Endothelial cell of umbilical vein (primary cell): ENCODE measurements at regions not wholly inside any gene's neighbourhood (a gene's known extent, or its start where the extent isn't known, plus 50 kb on each side); places are given as distances from the start of the nearest gene placed in this dataset.

ENCODE experiments used
- BruUV-seq: library from RNA; stranded (reverse); fragments of 400-500 nt; replicated peaks from 2 replicates; lab custom pipeline; 2021; lab: Mats Ljungman, UMichigan
- CTCF ChIA-PET: fragments of 300-600, 350-600 bp; sonication (Branson Sonifier 250); formaldehyde crosslinking; loops from one replicate; lab custom pipeline; 2021; ENCODE audit warnings: antibody characterized with exemption, inconsistent platforms; lab: Charles Lee
- POLR2A ChIA-PET: fragments of 300-600, 350-600 bp; sonication (Branson Sonifier 250); formaldehyde crosslinking; loops from one replicate; lab custom pipeline; 2021; ENCODE audit warnings: antibody characterized with exemption, inconsistent platforms; lab: Charles Lee
- DNase-seq: peaks from one replicate; pipeline ENCODE4 v3.0.0-alpha.2; 2011; ENCODE audit warnings: low read depth, low spot score
- FAIRE-seq: peaks from 2 replicates; lab custom pipeline; 2011; peaks lifted over from hg19 to GRCh38; lab: Jason Lieb, UNC
- H2AFZ ChIP-seq: 2 replicates; pipeline ENCODE4 v1.6.0; 2012; ENCODE audit warnings: low read depth, low read length, control low read depth, inconsistent platforms
- H3K27ac ChIP-seq: 2 replicates; pipeline ENCODE4 v1.5.1; 2011; ENCODE audit warnings: low read depth, mild to moderate bottlenecking, control low read depth, low read length, moderate library complexity; ENCODE audit not compliant: insufficient read depth
- H3K27me3 ChIP-seq, 2 experiments: 2 replicates each; pipeline versions ENCODE4 v1.6.0 to v1.6.1; 2011; ENCODE audit warnings: low read length in 2 of 2, mixed read lengths in 1 of 2; ENCODE audit not compliant: control insufficient read depth in 2 of 2, insufficient read depth in 2 of 2
- H3K36me3 ChIP-seq, 2 experiments: 2 replicates in 1 of 2; 3 replicates in 1 of 2; pipeline ENCODE4 v1.5.1; 2011; ENCODE audit warnings: low read length in 2 of 2, mild to moderate bottlenecking in 1 of 2, moderate library complexity in 1 of 2; ENCODE audit not compliant: control insufficient read depth in 2 of 2, insufficient read depth in 2 of 2; ENCODE audit errors: extremely low read depth in 1 of 2
- H3K4me1 ChIP-seq: 3 replicates; pipeline ENCODE4 v1.5.1; 2011; ENCODE audit warnings: mild to moderate bottlenecking, low read length; ENCODE audit not compliant: control insufficient read depth, insufficient read depth; ENCODE audit errors: extremely low read depth
- H3K4me2 ChIP-seq: 2 replicates; pipeline ENCODE4 v1.6.1; 2011; ENCODE audit warnings: low read length, control low read depth, mixed read lengths; ENCODE audit not compliant: insufficient read depth
- H3K4me3 ChIP-seq, 3 experiments: fragments of 200-600 bp in 1 of 3; sonication (generic), shearing (Covaris generic) in 1 of 3; replicated peaks in 1 of 3; 2 replicates each; pipeline ENCODE4 v1.5.1; 2011 to 2016; ENCODE audit warnings: control low read depth in 3 of 3, low read length in 3 of 3, mild to moderate bottlenecking in 2 of 3, inconsistent platforms in 1 of 3, low read depth in 1 of 3, moderate library complexity in 1 of 3; ENCODE audit not compliant: insufficient read depth in 1 of 3
- H3K79me2 ChIP-seq: 2 replicates; pipeline ENCODE4 v1.6.0; 2012; ENCODE audit warnings: low read length, inconsistent platforms; ENCODE audit not compliant: control insufficient read depth, insufficient read depth
- H3K9ac ChIP-seq: replicated peaks from 2 replicates; pipeline ENCODE3; 2011; ENCODE audit warnings: low read length, control low read depth; ENCODE audit not compliant: insufficient read depth; ENCODE audit errors: extremely low read depth
- H3K9me1 ChIP-seq: replicated peaks from 3 replicates; pipeline ENCODE4 v1.6.0; 2011; ENCODE audit warnings: mild to moderate bottlenecking, low read length; ENCODE audit not compliant: control insufficient read depth, insufficient read depth; ENCODE audit errors: extremely low read depth
- H3K9me3 ChIP-seq: replicated peaks from 2 replicates; pipeline ENCODE4 v1.5.1; 2012; ENCODE audit warnings: low read length, inconsistent platforms; ENCODE audit not compliant: control insufficient read depth, insufficient read depth
- H4K20me1 ChIP-seq: replicated peaks from 2 replicates; pipeline ENCODE3; 2011; ENCODE audit warnings: mild to moderate bottlenecking, low read length; ENCODE audit not compliant: control insufficient read depth, insufficient read depth; ENCODE audit errors: extremely low read depth
- CTCF ChIP-seq, 2 donors: IDR thresholded peaks; 1 replicate in 1 of 2; 2 replicates in 1 of 2; pipeline ENCODE4 v1.5.1; 2011; ENCODE audit warnings: low read length in 2 of 2, mild to moderate bottlenecking in 2 of 2, moderate library complexity in 2 of 2, control low read depth in 1 of 2, inconsistent platforms in 1 of 2, low read depth in 1 of 2; ENCODE audit not compliant: insufficient read depth in 1 of 2; ENCODE audit errors: extremely low read depth in 1 of 2
- EZH2 ChIP-seq: IDR thresholded peaks from 2 replicates; pipeline ENCODE4 v1.6.1; 2012; ENCODE audit warnings: borderline replicate concordance, low read depth, mild to moderate bottlenecking, moderate library complexity, low read length, inconsistent platforms; ENCODE audit not compliant: severe bottlenecking
- JUN ChIP-seq: IDR thresholded peaks from 2 replicates; pipeline ENCODE4 v1.6.1; 2011; ENCODE audit warnings: borderline replicate concordance, low read depth; ENCODE audit not compliant: insufficient read length, insufficient read depth
- MAX ChIP-seq: IDR thresholded peaks from 2 replicates; pipeline ENCODE4 v1.6.1; 2011; ENCODE audit not compliant: insufficient read depth, insufficient read length
- MYC ChIP-seq: IDR thresholded peaks from one replicate; pipeline ENCODE4 v1.6.1; 2011; ENCODE audit warnings: mild to moderate bottlenecking, low read depth, low read length
- POLR2AphosphoS5 ChIP-seq: IDR thresholded peaks from 2 replicates; pipeline ENCODE4 v1.6.1; 2012; ENCODE audit warnings: low read depth, mild to moderate bottlenecking, control low read depth, low read length, moderate library complexity; ENCODE audit not compliant: insufficient read depth
- dilution Hi-C: fragments of 300-500 bp; cut with MboI; formaldehyde crosslinking; loops from one replicate; pipeline ENCODE4 v1.15.0; 2019; ENCODE audit warnings: low sequenced_read_pairs; ENCODE audit not compliant: extremely low pct_ligation_motif_present
- intact Hi-C: fragments of 100-400 bp; cut with micrococcal nuclease; formaldehyde crosslinking; loops from one replicate; pipeline ENCODE4 v1.10.0; 2022

- Histone ChIP-seq H2AFZ (no peak overlapping the region), H3K9me1 (no peaks in the 10 kb centered on the region), H3K9ac (no peak overlapping the region), H3K36me3 (no peaks in the 10 kb centered on the region), H3K9me3 (no peaks in the 10 kb centered on the region), H3K4me3 (no peak overlapping the region), H3K79me2 (no peaks in the 10 kb centered on the region), H4K20me1 (no peaks in the 10 kb centered on the region), H3K4me2 (no peak overlapping the region), H3K27ac (no peak overlapping the region), H3K4me1 (peaks cover 3% of the 10 kb centered on the region), H3K27me3 (peaks cover 5 to 11% of the 10 kb centered on the region in 2 experiments)
- DNase-seq (no peak), FAIRE-seq (no peak)
- ChIA-PET POLR2A (no interaction called here), CTCF (interaction anchor here (3.7 kb wide), 1 partner anchor 384 kb away, joined by 28 read pairs; no protein-coding TSS in a partner anchor)
- no TSS peak for BruUV-seq
- intact Hi-C loops (loop anchor here (5.0 kb wide), 1 partner anchor 90 kb away; no protein-coding TSS in a partner anchor), dilution Hi-C loops (no loop called here)
- TF ChIP-seq MAX, result no peak
- TF ChIP-seq MYC, result no peak
- no peak for TF ChIP-seq EZH2
- no peak for TF ChIP-seq CTCF (IDR thresholded peaks at IDR 0.05; ENCODE audit: extremely low read depth in 1 of 2, insufficient read depth in 1 of 2, low read depth in 1 of 2, low read length in 2 of 2)
- TF ChIP-seq JUN, result no peak
Observed at GRCh38 chr13:44052780-44053184, 173.1 kb downstream of the LACC1 start.

GRCh38 chr13:44053208-44053607 lies 173.5 kb downstream of the LACC1 start:
- Histone ChIP-seq H3K9me1 (no peaks in the 10 kb centered on the region), H3K9me3 (no peaks in the 10 kb centered on the region), H3K27ac (no peak overlapping the region), H3K4me2 (no peak overlapping the region), H3K4me3 (no peak overlapping the region), H2AFZ (no peak overlapping the region), H3K9ac (no peak overlapping the region), H3K36me3 (no peaks in the 10 kb centered on the region), H3K79me2 (no peaks in the 10 kb centered on the region), H3K27me3 (peaks cover 4 to 8% of the 10 kb centered on the region in 2 experiments), H3K4me1 (peaks cover 3% of the 10 kb centered on the region), H4K20me1 (no peaks in the 10 kb centered on the region)
- TF ChIP-seq POLR2AphosphoS5 (no peak), CTCF (IDR thresholded peaks at IDR 0.05; ENCODE audit: extremely low read depth in 1 of 2, insufficient read depth in 1 of 2, low read depth in 1 of 2, low read length in 2 of 2) (no peak)
- POLR2A ChIA-PET, result no interaction called here
- BruUV-seq, result no TSS peak
- CTCF ChIA-PET, result interaction anchor here (3.7 kb wide), 1 partner anchor 384 kb away, joined by 28 read pairs; no protein-coding TSS in a partner anchor
- DNase-seq (no peak), FAIRE-seq (no peak)
- intact Hi-C loops, result loop anchor here (5.0 kb wide), 1 partner anchor 89 kb away; no protein-coding TSS in a partner anchor
- dilution Hi-C loops, result no loop called here
